Transverse colon (tissue), 3 donors: ENCODE measurements at regions not wholly inside any gene's neighbourhood (a gene's known extent, or its start where the extent isn't known, plus 50 kb on each side); places are given as distances from the start of the nearest gene placed in this dataset.

ENCODE experiments used
- POLR2A ChIP-seq: fragments of 450-650 bp; IDR thresholded peaks from one replicate; pipeline ENCODE4 v1.6.1; 2016; ENCODE audit warnings: antibody characterized with exemption, mild to moderate bottlenecking, moderate library complexity
- POLR2AphosphoS5 ChIP-seq, 3 donors: sonication (generic); formaldehyde crosslinking; IDR thresholded peaks; one replicate each; pipeline ENCODE4 v1.6.1; 2016; ENCODE audit warnings: antibody characterized with exemption in 3 of 3

GRCh38 chr4:35709080-35709479, 535.2 kb downstream of the ARAP2 start:
- TF ChIP-seq POLR2AphosphoS5 (IDR thresholded peaks at IDR 0.05) = no peak
- no peak for TF ChIP-seq POLR2A
